CD4-positive, CD25-positive, alpha-beta regulatory T cell (primary cell): ENCODE measurements at regions not wholly inside any gene's neighbourhood (a gene's known extent, or its start where the extent isn't known, plus 50 kb on each side); places are given as distances from the start of the nearest gene placed in this dataset.
A peak's percentile ranks its signal among the peaks of the same experiment; 100 is the strongest.

Source experiments
- ATAC-seq, 2 donors: fragments of 150-1000 bp; cut with Tn5 transposase; one replicate each; pipeline ENCODE4 v1.10.0; 2021; ENCODE audit warnings: low read depth in 2 of 2, moderate number of reproducible peaks in 2 of 2, moderate library complexity in 1 of 2
- DNase-seq, 3 donors: peaks; one replicate each; pipeline versions ENCODE4 v3.0.0 to v3.0.0-alpha.2; 2012 to 2022; ENCODE audit warnings: mixed read lengths in 1 of 3
- H3K27ac ChIP-seq: one replicate; pipeline ENCODE4 v1.7.0; 2013; ENCODE audit warnings: mild to moderate bottlenecking, low read length; ENCODE audit not compliant: insufficient read depth, poor library complexity, severe bottlenecking
- H3K27me3 ChIP-seq: one replicate; pipeline ENCODE4 v1.7.0; 2013; ENCODE audit warnings: low read length; ENCODE audit not compliant: control insufficient read depth, insufficient read depth
- H3K36me3 ChIP-seq: one replicate; pipeline ENCODE4 v1.7.0; 2013; ENCODE audit warnings: mild to moderate bottlenecking, low read length, moderate library complexity; ENCODE audit not compliant: control insufficient read depth, insufficient read depth
- H3K4me1 ChIP-seq: 2 replicates; pipeline ENCODE4 v1.7.0; 2013; ENCODE audit warnings: mild to moderate bottlenecking, low read length; ENCODE audit not compliant: insufficient read depth, control insufficient read depth, poor library complexity, severe bottlenecking
- H3K4me3 ChIP-seq: one replicate; pipeline ENCODE4 v1.7.0; 2013; ENCODE audit warnings: low read depth, mild to moderate bottlenecking, low read length, moderate library complexity
- H3K9me3 ChIP-seq, 2 experiments: 1 replicate in 1 of 2; 2 replicates in 1 of 2; pipeline ENCODE4 v1.7.0; 2013; ENCODE audit warnings: low read length in 2 of 2, mild to moderate bottlenecking in 1 of 2, moderate library complexity in 1 of 2; ENCODE audit not compliant: control insufficient read depth in 2 of 2
- H3K27ac Mint-ChIP-seq, 3 donors: one replicate each; pipeline ENCODE4 v1.8.0; 2020 to 2022; ENCODE audit warnings: mild to moderate bottlenecking in 3 of 3, mixed read lengths in 3 of 3, moderate library complexity in 2 of 3
- H3K27me3 Mint-ChIP-seq: one replicate; pipeline ENCODE4 v1.8.0; 2022; ENCODE audit warnings: mild to moderate bottlenecking, mixed read lengths
- H3K36me3 Mint-ChIP-seq: one replicate; pipeline ENCODE4 v1.8.0; 2020; ENCODE audit warnings: mixed read lengths
- H3K4me1 Mint-ChIP-seq, 4 donors: one replicate each; pipeline ENCODE4 v1.8.0; 2020 to 2022; ENCODE audit warnings: mixed read lengths in 4 of 4, mild to moderate bottlenecking in 1 of 4
- H3K4me3 Mint-ChIP-seq, 4 donors: one replicate each; pipeline ENCODE4 v1.8.0; 2020 to 2022; ENCODE audit warnings: mild to moderate bottlenecking in 4 of 4, mixed read lengths in 4 of 4, moderate library complexity in 3 of 4
- H3K9me3 Mint-ChIP-seq, 7 donors: one replicate each; pipeline ENCODE4 v1.8.0; 2020 to 2022; ENCODE audit warnings: mixed read lengths in 7 of 7, mild to moderate bottlenecking in 3 of 7, moderate library complexity in 2 of 7

- Histone ChIP-seq H3K4me1 (no peaks in the 10 kb centered on the region), H3K27me3 (no peaks in the 10 kb centered on the region), H3K4me3 (no peak overlapping the region), H3K9me3 (peaks cover 0 to 11% of the 10 kb centered on the region in 2 experiments), H3K36me3 (no peaks in the 10 kb centered on the region), H3K27ac (no peak overlapping the region)
- DNase-seq, result no peak
- H3K4me3 Mint-ChIP-seq, result no peak overlapping the region
- no peak for ATAC-seq
- no peaks in the 10 kb centered on the region for H3K27me3 Mint-ChIP-seq
- no peak overlapping the region for H3K27ac Mint-ChIP-seq
- H3K4me1 Mint-ChIP-seq, result no peaks in the 10 kb centered on the region
- peaks cover 3 to 12% (median 7%) of the 10 kb centered on the region in 7 donors for H3K9me3 Mint-ChIP-seq
- no peaks in the 10 kb centered on the region for H3K36me3 Mint-ChIP-seq
These were observed 888.8 kb downstream of the LRRTM4 start for GRCh38 chr2:76633276-76633921.

GRCh38 chr2:76625101-76625500 is 897.1 kb downstream of the LRRTM4 start:
- H3K9me3 ChIP-seq, result peaks cover 0 to 11% of the 10 kb centered on the region in 2 experiments
- Mint-ChIP-seq H3K27ac (no peak overlapping the region), H3K4me1 (no peaks in the 10 kb centered on the region), H3K36me3 (no peaks in the 10 kb centered on the region), H3K4me3 (no peak overlapping the region), H3K9me3 (peaks cover 4 to 24% (median 7%) of the 10 kb centered on the region in 7 donors), H3K27me3 (no peaks in the 10 kb centered on the region)
- no peaks in the 10 kb centered on the region for H3K36me3 ChIP-seq
- ATAC-seq, result no peak
- no peak overlapping the region for H3K27ac ChIP-seq
- no peak for DNase-seq
- no peaks in the 10 kb centered on the region for H3K27me3 ChIP-seq
- H3K4me3 ChIP-seq, result no peak overlapping the region
- H3K4me1 ChIP-seq, result no peaks in the 10 kb centered on the region

DNA sequence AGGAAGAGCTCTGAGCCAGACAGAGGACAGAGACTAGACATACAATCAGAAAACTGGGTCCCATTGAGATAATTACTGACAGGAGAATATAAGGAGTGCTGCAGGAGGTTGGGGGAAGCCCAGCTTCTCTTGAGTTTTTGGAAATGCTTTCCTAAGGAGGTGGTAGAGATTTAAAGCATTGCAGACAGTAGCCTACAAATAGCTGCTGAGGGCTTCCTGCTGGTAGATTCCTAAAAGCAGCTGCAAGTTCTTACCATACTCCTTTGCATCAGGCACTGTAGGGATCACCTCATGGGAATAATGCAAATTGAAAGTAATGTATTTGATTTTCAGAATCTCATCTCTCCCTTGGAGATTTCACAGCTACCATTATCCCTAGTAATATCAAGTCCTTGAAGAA is 902.6 kb upstream of the GCFC2 start:
- H3K27me3 Mint-ChIP-seq, result no peaks in the 10 kb centered on the region
- no peaks in the 10 kb centered on the region for H3K4me1 Mint-ChIP-seq
- Histone ChIP-seq H3K4me1 (no peaks in the 10 kb centered on the region), H3K27me3 (no peaks in the 10 kb centered on the region), H3K4me3 (no peak overlapping the region), H3K36me3 (no peaks in the 10 kb centered on the region), H3K27ac (no peak overlapping the region), H3K9me3 (peaks cover 0 to 1% of the 10 kb centered on the region in 2 experiments)
- ATAC-seq (no peak), DNase-seq (no peak)
- no peak overlapping the region for H3K27ac Mint-ChIP-seq
- no peaks in the 10 kb centered on the region for H3K36me3 Mint-ChIP-seq
- H3K4me3 Mint-ChIP-seq, result no peak overlapping the region
- peaks cover 2 to 18% (median 7%) of the 10 kb centered on the region in 7 donors for H3K9me3 Mint-ChIP-seq

DNA sequence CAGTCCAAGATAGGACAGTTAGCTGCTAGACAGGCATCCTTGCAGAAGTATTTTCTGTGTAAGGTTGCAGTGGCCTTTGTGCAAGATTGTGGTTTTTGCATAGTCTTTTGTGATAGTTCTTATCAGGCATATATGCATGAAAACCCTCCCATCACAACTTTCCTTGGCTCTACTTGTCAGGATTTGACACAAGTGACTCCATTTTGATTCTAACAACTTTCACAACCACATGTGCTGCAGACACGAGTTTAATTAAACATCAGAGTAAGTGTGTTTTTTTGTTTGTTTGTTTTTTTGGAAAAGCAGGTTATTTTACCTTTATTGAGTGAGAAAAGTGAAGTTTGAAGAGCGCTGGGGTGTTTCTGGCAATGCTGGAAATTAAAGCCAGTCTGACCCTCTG is 902.0 kb upstream of the GCFC2 start:
- H3K36me3 Mint-ChIP-seq, result no peaks in the 10 kb centered on the region

GRCh38 chr2:76610451-76610850 is 899.7 kb upstream of the GCFC2 start:
- H3K27ac ChIP-seq, result no peak overlapping the region
- H3K36me3 ChIP-seq, result no peaks in the 10 kb centered on the region
- Mint-ChIP-seq H3K4me3 (no peak overlapping the region), H3K27me3 (no peaks in the 10 kb centered on the region), H3K36me3 (no peaks in the 10 kb centered on the region), H3K9me3 (peaks cover 2 to 14% (median 8%) of the 10 kb centered on the region in 7 donors), H3K4me1 (no peaks in the 10 kb centered on the region), H3K27ac (no peak overlapping the region)
- no peak for ATAC-seq
- no peaks in the 10 kb centered on the region for H3K9me3 ChIP-seq
- DNase-seq, result no peak
- no peak overlapping the region for H3K4me3 ChIP-seq
- H3K27me3 ChIP-seq, result no peaks in the 10 kb centered on the region
- no peaks in the 10 kb centered on the region for H3K4me1 ChIP-seq

More for the DNA sequence above, 902.0 kb upstream of the GCFC2 start:
- no peak overlapping the region for H3K27ac Mint-ChIP-seq
- H3K4me3 ChIP-seq, result no peak overlapping the region
- peak overlapping the region in 1 of 4 donors; percentile 58 for H3K4me3 Mint-ChIP-seq
- H3K4me1 ChIP-seq, result no peaks in the 10 kb centered on the region
- H3K27ac ChIP-seq, result no peak overlapping the region
- no peak for ATAC-seq
- no peaks in the 10 kb centered on the region for H3K27me3 Mint-ChIP-seq
- DNase-seq, result no peak
- no peaks in the 10 kb centered on the region for H3K36me3 ChIP-seq
- no peaks in the 10 kb centered on the region for H3K9me3 ChIP-seq
- H3K9me3 Mint-ChIP-seq, result peaks cover 2 to 18% (median 7%) of the 10 kb centered on the region in 7 donors
- no peaks in the 10 kb centered on the region for H3K27me3 ChIP-seq
- no peaks in the 10 kb centered on the region for H3K4me1 Mint-ChIP-seq

DNA sequence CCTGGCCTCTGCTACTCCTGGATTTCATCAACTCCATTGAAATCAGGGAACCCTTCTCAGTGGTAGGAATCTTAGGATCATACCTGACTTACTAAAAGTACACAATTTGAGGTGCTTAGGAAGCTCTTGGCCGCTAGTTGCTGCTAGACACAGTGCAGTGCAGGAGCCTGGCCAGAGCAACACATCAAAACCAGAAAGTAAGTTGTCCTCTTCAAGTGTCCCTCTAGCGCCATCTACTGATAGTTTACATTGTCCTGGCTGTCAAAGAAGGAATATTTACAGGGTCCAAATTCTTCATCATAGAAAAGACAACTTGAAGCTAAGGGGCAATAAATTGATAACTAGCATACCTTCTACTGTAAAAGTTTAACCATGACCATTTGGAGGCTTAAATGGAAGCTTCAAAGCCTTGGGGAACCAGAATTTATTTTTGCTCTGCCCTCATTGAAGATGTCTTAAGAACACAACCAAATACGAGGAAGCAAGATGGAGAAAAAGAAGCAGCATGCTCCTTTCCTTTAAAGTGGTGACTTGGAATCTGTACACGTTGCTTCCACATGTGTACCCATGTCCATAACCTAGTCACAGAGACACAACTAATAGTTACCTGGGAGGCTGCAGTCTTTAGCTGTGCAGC is 889.1 kb upstream of the GCFC2 start:
- no peaks in the 10 kb centered on the region for H3K4me1 Mint-ChIP-seq
- H3K27ac Mint-ChIP-seq, result no peak overlapping the region
- Histone ChIP-seq H3K36me3 (no peaks in the 10 kb centered on the region), H3K27me3 (no peaks in the 10 kb centered on the region), H3K4me1 (no peaks in the 10 kb centered on the region), H3K4me3 (no peak overlapping the region), H3K9me3 (no peaks in the 10 kb centered on the region), H3K27ac (no peak overlapping the region)
- H3K9me3 Mint-ChIP-seq, result peaks cover 2 to 12% (median 5%) of the 10 kb centered on the region in 7 donors
- DNase-seq, result peak in 1 of 3 donors; percentile 37
- no peaks in the 10 kb centered on the region for H3K36me3 Mint-ChIP-seq
- H3K4me3 Mint-ChIP-seq, result no peak overlapping the region
- H3K27me3 Mint-ChIP-seq, result no peaks in the 10 kb centered on the region
- ATAC-seq, result no peak

- DNase-seq, result no peak
- peaks cover 2 to 17% (median 8%) of the 10 kb centered on the region in 7 donors for H3K9me3 Mint-ChIP-seq
- Histone ChIP-seq H3K27ac (no peak overlapping the region), H3K36me3 (no peaks in the 10 kb centered on the region), H3K27me3 (no peaks in the 10 kb centered on the region), H3K9me3 (no peaks in the 10 kb centered on the region), H3K4me3 (no peak overlapping the region), H3K4me1 (no peaks in the 10 kb centered on the region)
- no peak overlapping the region for H3K4me3 Mint-ChIP-seq
- no peak for ATAC-seq
- no peaks in the 10 kb centered on the region for H3K36me3 Mint-ChIP-seq
- H3K4me1 Mint-ChIP-seq, result no peaks in the 10 kb centered on the region
- H3K27ac Mint-ChIP-seq, result no peak overlapping the region
- no peaks in the 10 kb centered on the region for H3K27me3 Mint-ChIP-seq
These were observed 873.8 kb upstream of the GCFC2 start for GRCh38 chr2:76584474-76584873.

GRCh38 chr2:76579911-76580310 is 869.2 kb upstream of the GCFC2 start:
- Mint-ChIP-seq H3K4me1 (no peaks in the 10 kb centered on the region), H3K4me3 (no peak overlapping the region), H3K9me3 (peaks cover 4 to 30% (median 15%) of the 10 kb centered on the region in 7 donors), H3K36me3 (no peaks in the 10 kb centered on the region), H3K27me3 (no peaks in the 10 kb centered on the region), H3K27ac (no peak overlapping the region)
- Histone ChIP-seq H3K9me3 (no peaks in the 10 kb centered on the region), H3K27ac (no peak overlapping the region), H3K36me3 (no peaks in the 10 kb centered on the region), H3K4me3 (no peak overlapping the region), H3K27me3 (no peaks in the 10 kb centered on the region), H3K4me1 (no peaks in the 10 kb centered on the region)
- DNase-seq (no peak), ATAC-seq (no peak)
